ENCODE measurements at regions not wholly inside any gene's neighbourhood (a gene's known extent, or its start where the extent isn't known, plus 50 kb on each side); places are given as distances from the start of the nearest gene placed in this dataset.

DNA sequence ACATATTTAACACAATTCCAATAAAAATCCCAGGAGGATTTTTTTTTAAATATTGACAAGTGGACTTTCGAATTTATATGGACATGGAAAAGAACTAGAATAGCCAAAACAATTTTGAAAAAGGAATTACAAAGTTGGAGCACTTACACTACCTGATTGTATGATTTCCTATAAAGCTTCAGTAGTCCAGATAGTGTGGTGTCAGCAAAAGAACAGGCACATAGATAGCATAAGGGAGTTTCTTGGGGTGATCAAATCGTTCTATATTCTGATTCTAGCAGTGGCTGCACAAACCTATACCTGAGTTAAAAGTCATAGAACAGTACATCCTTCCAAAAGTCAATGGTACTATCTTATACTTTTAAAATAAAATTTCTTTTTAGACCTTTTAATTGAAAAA, 66.4 kb upstream of the CES5A start:
- ATAC-seq: no peak

DNA sequence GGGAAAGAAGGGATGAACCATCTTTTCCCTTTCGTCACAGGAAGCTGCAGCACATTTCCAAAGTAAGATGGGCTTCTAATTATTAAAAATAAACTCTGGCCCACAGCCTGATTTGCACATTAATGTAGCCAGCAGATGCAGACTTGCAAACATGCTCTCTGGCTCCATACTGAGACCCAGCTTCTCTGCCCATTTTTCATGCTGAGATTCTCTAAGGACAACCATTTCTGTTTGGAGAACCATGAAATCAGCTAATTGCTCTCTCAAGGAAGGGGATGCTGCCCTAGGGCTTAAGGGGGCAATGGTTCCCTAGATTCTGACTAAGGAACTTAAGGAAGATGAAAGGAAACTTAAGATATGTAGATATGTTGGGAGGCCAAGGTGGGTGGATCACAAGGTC, 63.0 kb upstream of the CES5A start:
- no peak for ATAC-seq

DNA sequence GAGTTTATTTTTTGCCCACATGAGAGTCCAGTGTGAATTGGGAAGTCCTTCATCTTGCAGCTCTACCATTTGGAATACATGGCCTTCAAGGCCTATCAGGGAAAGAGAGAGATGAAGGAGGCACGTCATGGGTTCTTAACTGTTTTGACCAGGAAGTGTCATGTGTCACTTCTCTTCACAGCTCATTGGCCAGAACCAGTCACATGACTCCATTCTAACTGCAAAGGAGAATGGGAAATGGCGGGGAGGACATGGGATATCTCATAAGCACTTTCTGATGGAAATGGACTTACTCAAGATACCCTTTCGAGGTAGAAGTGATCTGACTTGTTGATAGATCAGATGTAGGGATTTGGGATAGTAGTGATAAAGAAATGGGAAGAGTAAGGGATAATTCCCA, 57.9 kb upstream of the CES5A start:
- ATAC-seq: no peak

DNA sequence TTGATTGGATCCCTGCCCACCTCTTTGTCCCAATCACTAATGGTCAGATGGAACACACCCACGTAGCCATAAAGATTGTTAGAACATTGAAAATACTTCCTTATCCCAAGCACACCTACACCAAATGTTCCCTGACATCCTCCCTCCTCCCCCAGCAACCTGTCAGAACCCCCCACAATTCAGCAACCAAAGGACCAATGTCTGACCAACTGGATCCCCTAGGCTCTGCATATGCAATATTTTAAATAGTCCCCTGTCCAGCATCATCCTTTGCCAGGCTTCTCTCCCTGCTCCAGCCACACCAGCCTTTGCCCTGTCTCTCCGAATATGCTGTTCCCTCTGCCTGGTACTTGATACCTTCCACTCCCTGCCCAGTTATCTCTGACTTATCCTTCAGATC, 54.9 kb upstream of the CES5A start:
- ATAC-seq: no peak

DNA sequence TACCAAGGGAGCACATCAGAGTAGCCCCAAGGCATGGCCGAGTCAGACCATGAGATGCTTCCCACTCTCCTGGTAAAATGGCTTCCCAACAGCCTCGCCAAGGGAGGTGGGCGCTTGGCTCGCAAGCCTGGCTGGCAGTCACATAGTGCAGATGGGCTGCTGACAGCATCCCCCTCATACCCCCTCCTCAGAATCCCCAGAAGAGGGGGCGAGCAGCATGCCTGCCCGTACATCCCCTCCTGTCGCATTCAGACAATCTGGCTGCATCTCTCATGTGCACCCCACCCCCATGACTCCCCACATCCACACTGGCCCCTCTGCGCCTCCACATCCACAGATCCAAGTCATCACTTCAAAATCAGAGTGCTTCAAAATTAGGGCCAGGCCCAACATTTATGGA, 54.0 kb upstream of the CES5A start:
- no peak for ATAC-seq

DNA sequence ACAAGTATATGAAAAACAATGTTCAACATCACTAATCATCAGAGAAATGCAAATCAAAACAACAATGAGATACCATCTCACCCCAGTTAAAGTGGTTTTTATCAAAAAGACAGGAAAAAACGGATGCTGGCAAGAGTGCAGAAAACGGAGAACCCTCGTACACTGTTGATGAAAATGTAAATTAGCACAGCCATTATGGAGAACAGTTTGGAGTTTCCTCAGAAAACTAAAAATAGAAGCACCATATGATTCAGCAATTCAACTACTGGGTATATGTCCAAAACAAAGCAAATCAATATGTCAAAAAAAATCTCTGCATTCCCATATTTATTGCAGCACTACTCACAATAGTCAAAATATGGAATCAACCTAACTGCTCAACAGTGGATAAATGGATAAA, 50.1 kb upstream of the CES5A start:
- no peak for ATAC-seq
